GM18867 (cell line): ENCODE measurements at regions not wholly inside any gene's neighbourhood (a gene's known extent, or its start where the extent isn't known, plus 50 kb on each side); places are given as distances from the start of the nearest gene placed in this dataset.

Experiments used
- ATAC-seq: cut with Tn5 transposase; IDR thresholded peaks from one replicate; pipeline ENCODE4 v1.9.1; 2021; ENCODE audit warnings: mild to moderate bottlenecking, moderate library complexity; ENCODE audit not compliant: unreplicated experiment

GRCh38 chr4:136194962-136195361 lies 1337.3 kb downstream of the PCDH18 start:
- ATAC-seq: no peak

GRCh38 chr4:136186650-136187049 lies 1345.6 kb downstream of the PCDH18 start:
- no peak for ATAC-seq

- ATAC-seq: no peak
These were observed 1348.8 kb downstream of the PCDH18 start for GRCh38 chr4:136183513-136183912.

- ATAC-seq: no peak
These were observed 1375.3 kb downstream of the PCDH18 start for GRCh38 chr4:136156947-136157346.

- no peak for ATAC-seq
These were observed 1382.2 kb downstream of the PCDH18 start for GRCh38 chr4:136150046-136150445.

- no peak for ATAC-seq
These were observed 1395.7 kb downstream of the PCDH18 start for GRCh38 chr4:136136601-136137000.

GRCh38 chr4:136124251-136124745 lies 1408.0 kb downstream of the PCDH18 start:
- no peak for ATAC-seq

GRCh38 chr4:136121426-136121825 lies 1410.9 kb downstream of the PCDH18 start:
- no peak for ATAC-seq

GRCh38 chr4:136113921-136114320 lies 1418.4 kb downstream of the PCDH18 start:
- no peak for ATAC-seq

GRCh38 chr4:136112116-136112515 lies 1420.2 kb downstream of the PCDH18 start:
- no peak for ATAC-seq

- ATAC-seq: no peak
These were observed 1425.5 kb downstream of the PCDH18 start for GRCh38 chr4:136106753-136107152.

GRCh38 chr4:136103616-136104015 lies 1428.7 kb downstream of the PCDH18 start:
- no peak for ATAC-seq

GRCh38 chr4:136097676-136098075 lies 1434.6 kb downstream of the PCDH18 start:
- no peak for ATAC-seq

GRCh38 chr4:136088211-136088867 lies 1444.0 kb downstream of the PCDH18 start:
- no peak for ATAC-seq

- no peak for ATAC-seq
These were observed 1453.3 kb downstream of the PCDH18 start for GRCh38 chr4:136078976-136079375.

- ATAC-seq: no peak
These were observed 1475.5 kb downstream of the PCDH18 start for GRCh38 chr4:136056748-136057147.

- no peak for ATAC-seq
These were observed 1476.9 kb downstream of the PCDH18 start for GRCh38 chr4:136055360-136055759.

GRCh38 chr4:136036744-136037143 lies 1495.5 kb downstream of the PCDH18 start:
- no peak for ATAC-seq

GRCh38 chr4:136032391-136032790 lies 1499.9 kb downstream of the PCDH18 start:
- no peak for ATAC-seq

GRCh38 chr4:136025540-136025939 lies 1506.8 kb downstream of the PCDH18 start:
- no peak for ATAC-seq

- ATAC-seq: no peak
These were observed 1514.7 kb downstream of the PCDH18 start for GRCh38 chr4:136017556-136017955.

- ATAC-seq: no peak
These were observed 1520.1 kb downstream of the PCDH18 start for GRCh38 chr4:136012220-136012619.

- ATAC-seq: no peak
These were observed 1522.9 kb downstream of the PCDH18 start for GRCh38 chr4:136009258-136009832.
